Left lung (tissue), 4 donors: ENCODE measurements at regions not wholly inside any gene's neighbourhood (a gene's known extent, or its start where the extent isn't known, plus 50 kb on each side); places are given as distances from the start of the nearest gene placed in this dataset.

Experiments
- ATAC-seq: fragments of 200-7000 bp; cut with Tn5 transposase; one replicate; pipeline ENCODE4 v1.9.1; 2020; ENCODE audit warnings: moderate library complexity
- DNase-seq, 4 donors: peaks; one replicate each; pipeline ENCODE4 v3.0.0-alpha.2; 2013 to 2020
- H3K27ac ChIP-seq, 2 donors: fragments of 200-600 bp; sonication (generic) in 1 of 2; one replicate each; pipeline versions ENCODE4 v1.5.0 to v1.8.0; 2020 to 2021
- H3K27me3 ChIP-seq, 2 donors: fragments of 200-600 bp; sonication (generic) in 1 of 2; one replicate each; pipeline versions ENCODE4 v1.5.0 to v1.8.0; 2020 to 2021
- H3K36me3 ChIP-seq, 2 donors: fragments of 200-600 bp; sonication (generic) in 1 of 2; one replicate each; pipeline versions ENCODE4 v1.5.0 to v1.8.0; 2020 to 2021
- H3K4me1 ChIP-seq, 2 donors: fragments of 200-600 bp; one replicate each; pipeline ENCODE4 v1.8.0; 2021
- H3K4me3 ChIP-seq, 2 donors: fragments of 200-600 bp; sonication (generic) in 1 of 2; one replicate each; pipeline versions ENCODE4 v1.5.0 to v1.8.0; 2020 to 2021; ENCODE audit warnings: mild to moderate bottlenecking in 1 of 2
- H3K9me3 ChIP-seq, 2 donors: fragments of 200-600 bp; sonication (generic) in 1 of 2; one replicate each; pipeline versions ENCODE4 v1.5.0 to v1.8.0; 2020 to 2021
- intact Hi-C, 2 donors: fragments of 100-400 bp; cut with DNase I; formaldehyde crosslinking; loops; one replicate each; pipeline versions ENCODE4 v1.11.2 to v1.14.2; 2022
- TF ChIP-seq, protein P1 (sequence below), 2 donors: fragments of 200-600 bp; sonication (generic) in 1 of 2; IDR thresholded peaks; one replicate each; pipeline versions ENCODE4 v1.5.0 to v1.8.0; 2021; ENCODE audit warnings: antibody characterized with exemption in 2 of 2
- donor health status: DM: no; HTN: yes; CAD: no.
- donor health status: DM: no; HTN: no; CAD: no.

DNA sequence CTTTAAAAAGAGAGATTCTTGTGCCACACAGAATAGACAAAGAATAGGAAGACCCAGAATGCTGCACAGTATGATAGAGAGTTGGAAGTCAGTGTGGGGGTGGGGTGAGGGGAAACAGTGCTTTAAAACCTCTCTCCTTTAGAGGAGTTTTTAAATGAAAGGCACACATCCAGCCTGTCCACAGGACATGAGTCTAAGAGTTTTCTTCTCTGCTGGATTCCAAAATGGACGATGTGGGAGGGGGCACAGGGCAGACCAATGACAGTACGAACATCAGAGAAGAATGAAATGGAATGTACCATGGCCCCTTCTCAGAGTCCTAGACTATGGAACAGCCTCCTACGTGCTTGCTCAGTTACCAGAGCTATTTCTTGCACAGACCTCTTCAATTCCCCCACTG, 458.2 kb upstream of the DAB1 start:
- no peak overlapping the region for H3K27ac ChIP-seq
- intact Hi-C loops = no loop called here
- ATAC-seq = no peak
- H3K27me3 ChIP-seq = no peaks in the 10 kb centered on the region
- TF ChIP-seq, protein P1, sequence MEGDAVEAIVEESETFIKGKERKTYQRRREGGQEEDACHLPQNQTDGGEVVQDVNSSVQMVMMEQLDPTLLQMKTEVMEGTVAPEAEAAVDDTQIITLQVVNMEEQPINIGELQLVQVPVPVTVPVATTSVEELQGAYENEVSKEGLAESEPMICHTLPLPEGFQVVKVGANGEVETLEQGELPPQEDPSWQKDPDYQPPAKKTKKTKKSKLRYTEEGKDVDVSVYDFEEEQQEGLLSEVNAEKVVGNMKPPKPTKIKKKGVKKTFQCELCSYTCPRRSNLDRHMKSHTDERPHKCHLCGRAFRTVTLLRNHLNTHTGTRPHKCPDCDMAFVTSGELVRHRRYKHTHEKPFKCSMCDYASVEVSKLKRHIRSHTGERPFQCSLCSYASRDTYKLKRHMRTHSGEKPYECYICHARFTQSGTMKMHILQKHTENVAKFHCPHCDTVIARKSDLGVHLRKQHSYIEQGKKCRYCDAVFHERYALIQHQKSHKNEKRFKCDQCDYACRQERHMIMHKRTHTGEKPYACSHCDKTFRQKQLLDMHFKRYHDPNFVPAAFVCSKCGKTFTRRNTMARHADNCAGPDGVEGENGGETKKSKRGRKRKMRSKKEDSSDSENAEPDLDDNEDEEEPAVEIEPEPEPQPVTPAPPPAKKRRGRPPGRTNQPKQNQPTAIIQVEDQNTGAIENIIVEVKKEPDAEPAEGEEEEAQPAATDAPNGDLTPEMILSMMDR (IDR thresholded peaks at IDR 0.05) = no peak
- DNase-seq = no peak
- no peaks in the 10 kb centered on the region for H3K36me3 ChIP-seq
- H3K9me3 ChIP-seq = no peaks in the 10 kb centered on the region
- H3K4me1 ChIP-seq = no peaks in the 10 kb centered on the region
- no peak overlapping the region for H3K4me3 ChIP-seq

DNA sequence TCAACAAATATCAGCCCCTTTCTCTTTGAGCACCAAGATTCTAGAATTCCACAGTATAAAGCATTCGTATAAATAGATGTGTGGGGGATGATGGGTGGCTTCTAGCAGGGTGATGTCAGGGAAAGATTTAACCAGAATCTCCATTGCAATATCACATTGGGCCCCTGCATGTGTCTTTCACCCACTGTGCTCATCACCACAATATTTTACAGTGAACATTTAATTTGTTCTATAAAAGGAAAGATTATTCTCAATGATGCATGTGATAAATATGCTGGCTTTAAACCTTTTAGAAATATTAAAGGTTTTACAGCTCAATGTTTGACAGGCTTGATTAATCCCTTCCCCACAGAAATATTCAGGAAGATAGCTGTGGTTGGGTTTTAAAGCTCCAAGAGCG, 457.8 kb upstream of the DAB1 start:
- no peak overlapping the region for H3K27ac ChIP-seq
- TF ChIP-seq, protein P1 (IDR thresholded peaks at IDR 0.05) = no peak
- no peaks in the 10 kb centered on the region for H3K9me3 ChIP-seq
- H3K4me3 ChIP-seq = no peak overlapping the region
- no peak for DNase-seq
- ATAC-seq = no peak
- intact Hi-C loops = no loop called here
- no peaks in the 10 kb centered on the region for H3K4me1 ChIP-seq
- no peaks in the 10 kb centered on the region for H3K27me3 ChIP-seq
- H3K36me3 ChIP-seq = no peaks in the 10 kb centered on the region

DNA sequence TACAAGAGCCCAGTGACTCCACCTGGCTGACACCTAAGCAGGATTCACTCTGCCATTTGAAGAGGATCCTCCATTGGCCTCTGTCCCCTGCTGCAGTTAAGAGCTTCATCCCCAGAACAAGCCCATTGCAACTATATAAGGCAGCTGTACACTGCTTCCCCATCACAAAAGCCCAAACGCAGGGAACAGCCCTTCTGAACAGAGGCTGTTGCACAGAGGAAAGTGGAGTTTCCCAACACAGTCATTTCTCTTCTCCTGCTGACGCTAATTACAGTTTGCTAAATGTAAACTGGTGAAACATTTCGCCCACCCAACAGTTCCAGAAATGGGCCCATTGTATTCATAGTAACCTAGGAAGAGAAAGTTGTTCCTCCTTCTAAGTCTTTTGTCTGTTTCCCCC, 455.8 kb upstream of the DAB1 start:
- no peaks in the 10 kb centered on the region for H3K4me1 ChIP-seq
- no peaks in the 10 kb centered on the region for H3K36me3 ChIP-seq
- intact Hi-C loops = no loop called here
- no peak overlapping the region for H3K27ac ChIP-seq
- no peak overlapping the region for H3K4me3 ChIP-seq
- ATAC-seq (no peak), DNase-seq (no peak)
- H3K27me3 ChIP-seq = no peaks in the 10 kb centered on the region
- no peaks in the 10 kb centered on the region for H3K9me3 ChIP-seq
- TF ChIP-seq, protein P1 (IDR thresholded peaks at IDR 0.05) = no peak

DNA sequence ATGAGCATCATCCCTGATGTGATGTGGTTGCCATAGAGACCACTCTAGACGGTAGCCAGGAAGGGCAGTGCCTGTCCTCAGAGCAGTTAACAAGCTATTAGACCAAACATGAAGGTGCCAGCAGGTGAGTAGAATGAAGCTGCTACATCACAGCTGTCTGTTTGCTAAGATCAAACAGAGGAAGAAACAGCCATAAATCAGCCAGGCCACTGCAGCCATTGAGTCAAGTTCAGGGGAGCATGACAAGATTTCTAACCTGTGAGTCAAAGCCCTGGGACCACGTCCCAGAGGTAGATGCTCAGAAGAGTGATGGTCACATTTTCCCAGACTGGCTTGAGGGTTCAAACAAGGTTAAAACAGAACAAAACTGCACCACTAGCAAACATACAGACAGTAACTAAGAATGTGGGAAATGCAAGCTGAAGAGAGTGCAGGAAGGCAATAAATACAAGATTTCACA, 450.6 kb upstream of the DAB1 start:
- ATAC-seq = no peak
- H3K9me3 ChIP-seq = no peaks in the 10 kb centered on the region
- no peak overlapping the region for H3K27ac ChIP-seq
- no peaks in the 10 kb centered on the region for H3K36me3 ChIP-seq
- H3K27me3 ChIP-seq = no peaks in the 10 kb centered on the region
- DNase-seq = no peak
- TF ChIP-seq, protein P1 (IDR thresholded peaks at IDR 0.05) = no peak
- H3K4me1 ChIP-seq = no peaks in the 10 kb centered on the region
- intact Hi-C loops = no loop called here
- no peak overlapping the region for H3K4me3 ChIP-seq

DNA sequence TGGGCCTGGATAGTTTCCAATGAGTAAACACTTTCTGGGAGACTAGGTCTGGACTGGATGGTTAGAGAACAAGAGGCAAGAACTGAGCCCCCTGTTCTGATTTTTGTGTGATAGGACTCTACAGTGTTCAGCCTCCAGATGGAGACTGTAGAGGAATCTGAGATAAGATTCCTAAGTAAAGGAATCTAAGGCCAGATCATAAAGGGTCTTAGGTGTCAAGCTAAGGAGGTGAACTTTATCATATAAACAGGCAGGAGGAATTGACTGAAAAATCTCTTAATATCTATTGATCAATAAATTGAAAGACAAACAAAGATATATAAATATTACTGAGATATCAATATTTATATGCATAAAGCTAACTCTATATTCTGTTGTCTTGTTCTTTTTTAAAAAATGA, 449.1 kb upstream of the DAB1 start:
- H3K27me3 ChIP-seq = no peaks in the 10 kb centered on the region
- H3K4me3 ChIP-seq = no peak overlapping the region
- no peak for ATAC-seq
- H3K36me3 ChIP-seq = no peaks in the 10 kb centered on the region
- intact Hi-C loops = no loop called here
- no peak overlapping the region for H3K27ac ChIP-seq
- H3K4me1 ChIP-seq = no peaks in the 10 kb centered on the region
- H3K9me3 ChIP-seq = no peaks in the 10 kb centered on the region
- TF ChIP-seq, protein P1 (IDR thresholded peaks at IDR 0.05) = no peak
- no peak for DNase-seq
